ENCODE measurements at regions not wholly inside any gene's neighbourhood (a gene's known extent, or its start where the extent isn't known, plus 50 kb on each side); places are given as distances from the start of the nearest gene placed in this dataset.

DNA sequence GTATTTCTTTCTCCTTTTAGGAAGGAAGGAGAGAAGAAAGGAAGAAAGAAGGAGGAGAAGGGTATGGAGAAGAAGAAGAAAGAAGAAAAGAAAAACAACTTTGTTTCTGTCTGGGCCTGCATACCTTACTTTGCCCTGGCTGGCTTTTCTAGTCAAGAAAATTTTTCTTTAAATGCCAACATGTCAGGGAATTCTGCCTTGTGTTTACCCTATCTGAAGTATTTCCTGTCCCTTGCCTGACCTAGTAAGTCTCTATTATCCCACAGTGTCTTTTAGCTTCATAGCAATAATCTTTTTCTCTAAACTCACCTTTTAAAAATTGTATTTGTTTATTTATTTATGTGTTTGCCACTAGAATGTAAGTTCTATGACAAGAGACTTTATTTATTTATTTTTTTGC is 1864.1 kb downstream of the EFNA5 start (continued):
- no peak for TF ChIP-seq ZNF398 (tag by site-specific recombination; IDR thresholded peaks at IDR 0.05)
- TF ChIP-seq KLF10 (tag by site-specific recombination; IDR thresholded peaks at IDR 0.05), result no peak
- TF ChIP-seq ZNF571 (tag by site-specific recombination; IDR thresholded peaks at IDR 0.05), result no peak
- no peak for TF ChIP-seq ZNF521 (tag by site-specific recombination; IDR thresholded peaks at IDR 0.05)
- TF ChIP-seq ZNF416 (tag by site-specific recombination; IDR thresholded peaks at IDR 0.05), result no peak
- no peak for TF ChIP-seq ZNF223 (tag by site-specific recombination; IDR thresholded peaks at IDR 0.05)
- no peak for TF ChIP-seq ZBTB7A (tag by site-specific recombination; IDR thresholded peaks at IDR 0.05; ENCODE audit: low read depth)
- TF ChIP-seq ZSCAN4 (tag by site-specific recombination; IDR thresholded peaks at IDR 0.05), result no peak
- TF ChIP-seq ZNF670 (tag by site-specific recombination; IDR thresholded peaks at IDR 0.05; ENCODE audit: low read depth), result no peak

- POLR2A ChIA-PET, result no interaction called here
- Histone ChIP-seq H3K9me3 (ENCODE audit: control insufficient read depth, insufficient read depth, low read depth, low read length) (no peaks in the 10 kb centered on the region), H3K27ac (ENCODE audit: extremely low read depth, low read depth, low read length) (no peak overlapping the region), H3K4me1 (ENCODE audit: control insufficient read depth, insufficient read depth, low read length) (no peaks in the 10 kb centered on the region), H3K4me3 (ENCODE audit: low read depth, low read length) (no peak overlapping the region), H3K36me3 (ENCODE audit: control insufficient read depth in 2 of 2, insufficient read depth in 1 of 2, low read length in 2 of 2) (no peaks in the 10 kb centered on the region)
- CTCF ChIA-PET, result no interaction called here
- no peak for TF ChIP-seq ZBTB21 (tag by site-specific recombination; IDR thresholded peaks at IDR 0.05)
- no peak for TF ChIP-seq OVOL3 (tag by site-specific recombination; IDR thresholded peaks at IDR 0.05)
- TF ChIP-seq, protein P1, sequence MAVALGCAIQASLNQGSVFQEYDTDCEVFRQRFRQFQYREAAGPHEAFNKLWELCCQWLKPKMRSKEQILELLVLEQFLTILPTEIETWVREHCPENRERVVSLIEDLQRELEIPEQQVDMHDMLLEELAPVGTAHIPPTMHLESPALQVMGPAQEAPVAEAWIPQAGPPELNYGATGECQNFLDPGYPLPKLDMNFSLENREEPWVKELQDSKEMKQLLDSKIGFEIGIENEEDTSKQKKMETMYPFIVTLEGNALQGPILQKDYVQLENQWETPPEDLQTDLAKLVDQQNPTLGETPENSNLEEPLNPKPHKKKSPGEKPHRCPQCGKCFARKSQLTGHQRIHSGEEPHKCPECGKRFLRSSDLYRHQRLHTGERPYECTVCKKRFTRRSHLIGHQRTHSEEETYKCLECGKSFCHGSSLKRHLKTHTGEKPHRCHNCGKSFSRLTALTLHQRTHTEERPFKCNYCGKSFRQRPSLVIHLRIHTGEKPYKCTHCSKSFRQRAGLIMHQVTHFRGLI (tag by site-specific recombination; IDR thresholded peaks at IDR 0.05), result no peak
- TF ChIP-seq ZNF302 (tag by site-specific recombination; IDR thresholded peaks at IDR 0.05; ENCODE audit: low read depth), result no peak
- no peak for TF ChIP-seq ZNF248 (tag by site-specific recombination; IDR thresholded peaks at IDR 0.05)
- no peak for TF ChIP-seq ZNF239 (tag by site-specific recombination; IDR thresholded peaks at IDR 0.05)
- no peak for TF ChIP-seq ZNF366 (tag by site-specific recombination; conservative IDR thresholded peaks at IDR 0.05)
- TF ChIP-seq, protein P2, sequence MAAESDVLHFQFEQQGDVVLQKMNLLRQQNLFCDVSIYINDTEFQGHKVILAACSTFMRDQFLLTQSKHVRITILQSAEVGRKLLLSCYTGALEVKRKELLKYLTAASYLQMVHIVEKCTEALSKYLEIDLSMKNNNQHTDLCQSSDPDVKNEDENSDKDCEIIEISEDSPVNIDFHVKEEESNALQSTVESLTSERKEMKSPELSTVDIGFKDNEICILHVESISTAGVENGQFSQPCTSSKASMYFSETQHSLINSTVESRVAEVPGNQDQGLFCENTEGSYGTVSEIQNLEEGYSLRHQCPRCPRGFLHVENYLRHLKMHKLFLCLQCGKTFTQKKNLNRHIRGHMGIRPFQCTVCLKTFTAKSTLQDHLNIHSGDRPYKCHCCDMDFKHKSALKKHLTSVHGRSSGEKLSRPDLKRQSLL (tag by site-specific recombination; IDR thresholded peaks at IDR 0.05), result no peak
- TF ChIP-seq PRDM10 (tag by site-specific recombination; IDR thresholded peaks at IDR 0.05), result no peak
- TF ChIP-seq ZNF664 (tag by site-specific recombination; IDR thresholded peaks at IDR 0.05), result no peak
- no peak for TF ChIP-seq SETDB1 (IDR thresholded peaks at IDR 0.05; ENCODE audit: insufficient read length, low read length)
- no peak for TF ChIP-seq ZNF10 (tag by site-specific recombination; IDR thresholded peaks at IDR 0.05)
- TF ChIP-seq GLIS2 (tag by site-specific recombination; IDR thresholded peaks at IDR 0.05), result no peak
- TF ChIP-seq, protein P3, sequence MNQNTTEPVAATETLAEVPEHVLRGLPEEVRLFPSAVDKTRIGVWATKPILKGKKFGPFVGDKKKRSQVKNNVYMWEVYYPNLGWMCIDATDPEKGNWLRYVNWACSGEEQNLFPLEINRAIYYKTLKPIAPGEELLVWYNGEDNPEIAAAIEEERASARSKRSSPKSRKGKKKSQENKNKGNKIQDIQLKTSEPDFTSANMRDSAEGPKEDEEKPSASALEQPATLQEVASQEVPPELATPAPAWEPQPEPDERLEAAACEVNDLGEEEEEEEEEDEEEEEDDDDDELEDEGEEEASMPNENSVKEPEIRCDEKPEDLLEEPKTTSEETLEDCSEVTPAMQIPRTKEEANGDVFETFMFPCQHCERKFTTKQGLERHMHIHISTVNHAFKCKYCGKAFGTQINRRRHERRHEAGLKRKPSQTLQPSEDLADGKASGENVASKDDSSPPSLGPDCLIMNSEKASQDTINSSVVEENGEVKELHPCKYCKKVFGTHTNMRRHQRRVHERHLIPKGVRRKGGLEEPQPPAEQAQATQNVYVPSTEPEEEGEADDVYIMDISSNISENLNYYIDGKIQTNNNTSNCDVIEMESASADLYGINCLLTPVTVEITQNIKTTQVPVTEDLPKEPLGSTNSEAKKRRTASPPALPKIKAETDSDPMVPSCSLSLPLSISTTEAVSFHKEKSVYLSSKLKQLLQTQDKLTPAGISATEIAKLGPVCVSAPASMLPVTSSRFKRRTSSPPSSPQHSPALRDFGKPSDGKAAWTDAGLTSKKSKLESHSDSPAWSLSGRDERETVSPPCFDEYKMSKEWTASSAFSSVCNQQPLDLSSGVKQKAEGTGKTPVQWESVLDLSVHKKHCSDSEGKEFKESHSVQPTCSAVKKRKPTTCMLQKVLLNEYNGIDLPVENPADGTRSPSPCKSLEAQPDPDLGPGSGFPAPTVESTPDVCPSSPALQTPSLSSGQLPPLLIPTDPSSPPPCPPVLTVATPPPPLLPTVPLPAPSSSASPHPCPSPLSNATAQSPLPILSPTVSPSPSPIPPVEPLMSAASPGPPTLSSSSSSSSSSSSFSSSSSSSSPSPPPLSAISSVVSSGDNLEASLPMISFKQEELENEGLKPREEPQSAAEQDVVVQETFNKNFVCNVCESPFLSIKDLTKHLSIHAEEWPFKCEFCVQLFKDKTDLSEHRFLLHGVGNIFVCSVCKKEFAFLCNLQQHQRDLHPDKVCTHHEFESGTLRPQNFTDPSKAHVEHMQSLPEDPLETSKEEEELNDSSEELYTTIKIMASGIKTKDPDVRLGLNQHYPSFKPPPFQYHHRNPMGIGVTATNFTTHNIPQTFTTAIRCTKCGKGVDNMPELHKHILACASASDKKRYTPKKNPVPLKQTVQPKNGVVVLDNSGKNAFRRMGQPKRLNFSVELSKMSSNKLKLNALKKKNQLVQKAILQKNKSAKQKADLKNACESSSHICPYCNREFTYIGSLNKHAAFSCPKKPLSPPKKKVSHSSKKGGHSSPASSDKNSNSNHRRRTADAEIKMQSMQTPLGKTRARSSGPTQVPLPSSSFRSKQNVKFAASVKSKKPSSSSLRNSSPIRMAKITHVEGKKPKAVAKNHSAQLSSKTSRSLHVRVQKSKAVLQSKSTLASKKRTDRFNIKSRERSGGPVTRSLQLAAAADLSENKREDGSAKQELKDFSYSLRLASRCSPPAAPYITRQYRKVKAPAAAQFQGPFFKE (tag by site-specific recombination; IDR thresholded peaks at IDR 0.05; ENCODE audit: borderline replicate concordance), result no peak
These were observed 1867.3 kb downstream of the EFNA5 start for GRCh38 chr5:105803431-105803830.

Measured in HEK293 (cell line).